Subcutaneous abdominal adipose tissue (tissue), 5 donors: ENCODE measurements at regions not wholly inside any gene's neighbourhood (a gene's known extent, or its start where the extent isn't known, plus 50 kb on each side); places are given as distances from the start of the nearest gene placed in this dataset.
"Not testable (repeated sequence)": the region's sequence is repeated elsewhere in the genome, so short reads cannot be mapped to it uniquely, and the experiment has no call there.

Experiments used
- H3K27ac ChIP-seq: one replicate; pipeline ENCODE4 v1.7.0; 2013; ENCODE audit warnings: low read depth, mild to moderate bottlenecking, inconsistent platforms, low read length, moderate library complexity
- H3K27me3 ChIP-seq, 5 donors: one replicate each; pipeline ENCODE4 v1.7.0; 2013; ENCODE audit warnings: low read length in 5 of 5, inconsistent platforms in 1 of 5; ENCODE audit not compliant: control insufficient read depth in 5 of 5, insufficient read depth in 4 of 5
- H3K36me3 ChIP-seq, 5 donors: one replicate each; pipeline ENCODE4 v1.7.0; 2013; ENCODE audit warnings: low read length in 5 of 5; ENCODE audit not compliant: control insufficient read depth in 5 of 5, insufficient read depth in 5 of 5
- H3K4me1 ChIP-seq, 5 donors: one replicate each; pipeline ENCODE4 v1.7.0; 2013; ENCODE audit warnings: low read length in 5 of 5, mild to moderate bottlenecking in 3 of 5, moderate library complexity in 1 of 5; ENCODE audit not compliant: control insufficient read depth in 5 of 5, insufficient read depth in 5 of 5
- H3K4me3 ChIP-seq, 5 donors: one replicate each; pipeline ENCODE4 v1.7.0; 2013; ENCODE audit warnings: low read length in 5 of 5, low read depth in 1 of 5
- H3K9ac ChIP-seq, 5 donors: one replicate each; pipeline ENCODE4 v1.7.0; 2013; ENCODE audit warnings: low read length in 5 of 5, mild to moderate bottlenecking in 4 of 5, moderate library complexity in 3 of 5
- H3K9me3 ChIP-seq, 5 donors: one replicate each; pipeline ENCODE4 v1.7.0; 2013; ENCODE audit warnings: low read length in 5 of 5; ENCODE audit not compliant: control insufficient read depth in 5 of 5
- donor health status: healthy.
- donor health status: healthy.
- donor health status: healthy.
- donor health status: healthy.
- donor health status: healthy.

DNA sequence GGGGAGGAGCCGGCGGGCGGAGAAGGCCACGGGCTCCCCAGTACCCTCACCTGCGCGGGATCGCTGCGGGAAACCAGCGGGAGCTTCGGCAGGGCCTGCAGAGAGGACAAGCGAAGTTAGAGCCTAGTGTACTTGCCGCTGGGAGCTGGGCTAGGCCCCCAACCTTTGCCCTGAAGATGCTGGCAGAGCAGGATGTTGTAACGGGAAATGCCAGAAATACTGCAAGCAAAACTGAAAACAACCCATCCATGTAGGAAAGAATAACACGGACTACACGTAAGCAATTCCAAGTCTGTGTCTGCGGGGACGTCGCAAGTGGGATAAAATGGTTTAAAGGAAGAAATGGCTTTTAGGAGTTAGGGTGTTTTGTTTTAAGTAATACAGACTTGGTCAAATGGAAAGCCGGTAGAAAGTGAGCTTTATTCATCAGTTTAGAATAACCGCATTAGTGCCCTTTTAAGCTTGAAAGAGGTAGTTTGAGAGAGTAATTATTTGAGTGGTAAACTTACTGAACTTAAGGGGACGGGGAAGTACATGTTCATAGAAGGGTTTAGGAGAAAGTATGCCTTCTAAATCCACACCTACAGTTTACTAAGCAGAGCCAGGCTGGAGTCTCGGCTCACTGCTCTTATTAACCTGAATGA, 121.3 kb upstream of the NIPA1 start:
- H3K4me1 ChIP-seq, H3K27me3 ChIP-seq, H3K9me3 ChIP-seq, H3K36me3 ChIP-seq: not testable (repeated sequence)
- Histone ChIP-seq H3K27ac (peak overlapping the region; percentile 96), H3K9ac (peak overlapping the region; percentile 43 to 80 (median 73)), H3K4me3 (peak overlapping the region; percentile 41 to 72 (median 64))

DNA sequence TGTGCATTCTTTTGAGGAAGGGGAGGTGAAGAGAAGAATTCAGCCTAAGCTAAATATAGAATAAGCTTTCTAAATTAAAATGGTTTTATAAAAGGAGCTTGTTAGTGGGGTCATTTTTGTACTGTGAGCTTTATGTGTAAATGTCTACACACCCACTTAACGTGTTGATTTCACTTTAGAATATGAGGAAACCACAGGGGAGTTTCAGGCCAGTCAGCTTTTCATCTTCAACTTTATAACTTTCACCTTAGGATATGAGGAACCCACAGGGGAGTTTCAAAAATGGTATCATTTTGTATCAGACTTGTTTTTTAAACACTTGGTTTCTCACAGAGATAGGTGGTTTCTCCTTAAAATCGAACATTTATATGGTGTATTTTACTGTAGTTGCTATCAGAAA, 120.7 kb upstream of the NIPA1 start:
- H3K4me3 ChIP-seq: peak overlapping the region; percentile 41 to 72 (median 64)
- peak overlapping the region in 4 of 5 donors; percentile 62 to 80 (median 76) for H3K9ac ChIP-seq
- peak overlapping the region; percentile 96 for H3K27ac ChIP-seq

DNA sequence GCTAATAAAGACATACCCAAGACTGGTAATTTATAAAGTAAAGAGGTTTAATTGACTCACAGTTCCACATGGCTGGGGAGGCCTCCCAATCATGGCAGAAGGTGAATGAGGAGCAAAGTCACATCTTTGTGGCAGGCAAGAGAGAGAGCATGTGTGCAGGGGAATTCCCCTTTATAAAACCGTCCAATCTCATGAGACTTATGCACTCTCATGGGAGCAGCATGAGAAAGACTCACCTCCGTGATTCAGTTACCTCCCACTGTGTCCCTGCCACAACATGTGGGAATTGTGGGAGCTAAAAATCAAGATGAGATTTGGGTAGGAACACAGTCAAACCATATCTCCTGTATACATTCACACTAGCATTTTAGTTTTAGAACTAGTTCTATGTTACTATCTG, 101.7 kb upstream of the NIPA1 start:
- not testable (repeated sequence) for H3K4me1 ChIP-seq, H3K4me3 ChIP-seq, H3K9me3 ChIP-seq, H3K9ac ChIP-seq, H3K36me3 ChIP-seq, H3K27me3 ChIP-seq, H3K27ac ChIP-seq

More for the DNA sequence above, 120.7 kb upstream of the NIPA1 start:
- not testable (repeated sequence) for H3K27me3 ChIP-seq, H3K4me1 ChIP-seq, H3K9me3 ChIP-seq, H3K36me3 ChIP-seq

DNA sequence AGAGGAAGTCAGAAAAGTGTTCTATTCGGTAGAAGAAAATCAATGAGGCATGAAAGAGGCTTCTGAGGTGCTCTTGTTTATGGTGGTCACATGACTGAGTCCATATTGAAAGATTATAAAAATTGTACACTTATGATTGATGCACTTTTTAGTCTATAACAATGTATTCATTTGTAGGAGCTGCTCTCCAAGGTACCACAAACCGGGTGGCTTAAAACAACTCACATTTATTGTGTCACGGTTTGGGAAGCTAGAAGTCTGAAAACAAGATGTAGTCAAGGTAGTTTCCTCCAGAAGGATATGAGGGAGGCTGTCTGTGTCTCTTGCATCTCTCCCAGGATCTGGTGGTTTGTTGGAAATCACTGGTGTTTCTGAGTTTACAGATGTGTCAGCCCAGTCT, 86.6 kb upstream of the NIPA1 start:
- H3K27ac ChIP-seq, H3K36me3 ChIP-seq, H3K4me3 ChIP-seq, H3K9me3 ChIP-seq, H3K9ac ChIP-seq, H3K4me1 ChIP-seq, H3K27me3 ChIP-seq: not testable (repeated sequence)

DNA sequence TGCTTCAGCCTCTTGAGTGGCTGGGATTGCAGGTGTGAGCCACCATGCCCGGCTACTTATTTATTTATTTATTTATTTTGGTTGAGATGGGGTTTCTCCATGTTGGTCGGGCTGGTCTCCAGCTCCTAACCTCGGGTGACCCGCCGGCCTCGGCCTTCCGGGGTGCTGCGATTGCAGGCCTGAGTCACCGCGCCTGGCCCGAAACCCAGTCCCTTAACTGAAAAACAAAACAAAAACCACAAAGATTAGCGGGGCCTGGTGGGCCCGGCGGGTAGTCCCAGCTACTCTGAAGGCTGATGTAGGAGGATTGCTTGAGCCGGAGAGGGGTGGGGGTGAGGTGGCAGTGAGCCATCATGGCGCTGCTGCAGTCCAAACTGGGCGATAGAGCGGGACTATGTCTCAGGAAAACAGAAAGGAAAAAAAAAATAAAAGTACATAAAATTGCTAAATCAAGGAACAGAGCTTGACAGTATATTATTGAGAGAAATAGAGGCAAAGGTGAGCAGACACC, 75.6 kb upstream of the NIPA1 start:
- H3K27me3 ChIP-seq, H3K9me3 ChIP-seq, H3K4me3 ChIP-seq, H3K36me3 ChIP-seq, H3K4me1 ChIP-seq, H3K27ac ChIP-seq, H3K9ac ChIP-seq: not testable (repeated sequence)

DNA sequence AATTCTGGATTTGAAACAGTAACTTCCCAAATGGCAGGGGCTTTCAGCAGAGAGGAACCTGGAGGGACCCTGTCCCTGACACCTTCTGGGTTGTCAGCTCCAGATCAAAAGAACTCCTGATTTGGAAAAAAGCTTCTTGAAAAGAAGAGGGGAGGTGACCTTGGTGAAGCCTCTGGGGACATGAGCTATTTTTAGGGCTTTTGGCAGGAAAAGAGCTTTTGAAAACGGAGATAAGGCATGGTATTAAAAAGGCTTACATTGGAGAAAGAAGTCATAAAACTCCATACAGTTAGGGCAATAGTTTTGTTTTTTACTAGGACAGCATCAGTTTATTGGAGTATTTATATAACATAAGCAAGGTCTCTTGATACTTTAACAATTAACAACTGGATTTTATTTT, 72.5 kb upstream of the NIPA1 start:
- H3K36me3 ChIP-seq, H3K27ac ChIP-seq, H3K9ac ChIP-seq, H3K9me3 ChIP-seq, H3K27me3 ChIP-seq, H3K4me1 ChIP-seq: not testable (repeated sequence)
- peak overlapping the region in 2 of 5 donors; percentile 11 to 20 for H3K4me3 ChIP-seq

DNA sequence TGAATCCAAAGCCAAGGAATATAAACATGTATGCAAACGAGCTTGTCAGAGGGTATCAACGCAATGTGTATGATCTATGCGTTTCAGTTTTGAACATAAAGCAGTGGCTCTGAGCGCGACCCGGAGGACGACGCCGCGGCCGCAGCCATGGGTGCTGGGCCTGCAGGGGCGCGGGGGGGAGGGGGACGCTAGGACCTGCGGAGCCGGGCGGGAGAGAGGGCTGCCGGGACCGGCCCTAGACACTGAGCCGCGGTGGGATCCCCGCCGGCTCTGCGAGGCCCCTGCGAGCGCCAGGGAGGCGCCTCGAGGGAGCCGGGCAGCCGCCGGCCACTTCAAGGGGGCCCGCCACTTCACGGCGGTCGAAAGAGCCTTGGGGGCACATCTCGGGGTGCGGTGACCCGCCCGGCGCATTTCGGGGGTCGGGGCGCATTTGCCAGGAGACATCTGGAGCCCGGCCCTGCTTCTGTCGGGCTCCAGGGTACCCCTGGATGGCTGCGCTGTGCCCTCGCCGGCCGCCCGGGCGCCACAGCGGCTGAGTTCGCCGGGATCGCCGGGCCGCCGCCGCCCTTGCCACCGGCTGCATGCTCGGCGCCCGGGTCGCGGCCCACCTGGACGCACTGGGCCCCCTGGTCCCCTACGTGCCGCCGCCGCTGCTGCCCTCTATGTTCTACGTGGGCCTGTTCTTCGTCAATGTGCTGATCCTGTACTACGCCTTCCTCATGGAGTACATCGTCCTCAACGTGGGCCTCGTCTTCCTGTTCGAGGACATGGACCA, 71.9 kb upstream of the NIPA1 start:
- not testable (repeated sequence) for H3K36me3 ChIP-seq, H3K9me3 ChIP-seq, H3K27ac ChIP-seq, H3K27me3 ChIP-seq, H3K9ac ChIP-seq, H3K4me1 ChIP-seq
- peak overlapping the region in 2 of 5 donors; percentile 11 to 20 for H3K4me3 ChIP-seq

DNA sequence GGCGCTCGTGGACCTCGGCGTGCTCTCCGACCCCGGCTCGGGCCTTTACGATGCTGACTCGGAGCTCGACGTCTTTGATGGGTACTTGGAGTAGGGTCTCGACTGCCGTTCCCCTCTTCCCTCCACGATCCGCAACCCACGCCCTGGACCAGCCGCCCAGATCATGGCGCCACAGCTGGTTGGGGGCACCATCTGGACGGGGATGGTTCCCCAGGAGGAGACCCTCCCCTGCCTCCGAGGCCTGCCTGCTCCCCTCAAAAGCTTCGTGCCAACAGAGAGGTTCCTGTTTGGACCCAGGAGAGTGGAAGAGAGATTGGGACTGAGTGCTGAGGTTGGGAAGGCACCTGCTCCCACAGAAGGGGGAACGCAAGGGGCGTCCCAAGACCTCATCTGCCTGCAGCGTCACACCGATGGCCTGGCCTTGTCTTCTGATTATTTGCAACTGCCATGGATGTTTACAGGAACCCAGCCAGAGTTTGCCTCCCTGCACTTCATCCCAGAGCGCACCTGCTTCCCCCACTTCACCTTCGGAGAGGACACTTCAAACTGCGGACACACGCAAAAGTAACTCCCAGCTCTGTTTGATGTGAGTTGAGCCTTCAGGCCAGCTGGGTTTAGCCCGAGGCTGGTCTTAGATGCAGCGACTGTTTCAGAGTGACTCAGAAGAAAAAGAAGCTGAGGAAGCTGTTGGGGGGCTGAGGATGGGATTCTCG, 71.2 kb upstream of the NIPA1 start:
- not testable (repeated sequence) for H3K27ac ChIP-seq, H3K4me1 ChIP-seq, H3K27me3 ChIP-seq, H3K9me3 ChIP-seq, H3K9ac ChIP-seq, H3K4me3 ChIP-seq, H3K36me3 ChIP-seq

DNA sequence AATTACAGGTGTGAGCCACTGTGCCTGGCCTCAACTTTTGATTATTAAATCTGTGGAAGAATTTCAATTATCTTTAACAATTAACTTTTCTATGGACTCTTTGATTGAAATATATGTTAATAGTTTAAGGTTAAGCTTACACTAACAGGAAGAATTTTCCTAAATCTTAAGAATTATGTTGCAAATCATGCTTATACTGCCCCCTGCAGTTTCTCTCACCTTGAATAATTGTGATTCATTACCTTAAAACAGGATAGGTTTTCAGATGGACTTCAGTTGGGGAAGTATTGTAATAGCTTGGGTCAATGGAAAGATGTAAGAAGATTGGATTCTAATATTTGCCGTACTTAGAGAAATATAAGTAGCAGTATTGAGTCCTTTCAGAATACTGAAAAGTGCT, 66.5 kb upstream of the NIPA1 start:
- not testable (repeated sequence) for H3K36me3 ChIP-seq, H3K9me3 ChIP-seq, H3K4me1 ChIP-seq, H3K27ac ChIP-seq, H3K4me3 ChIP-seq, H3K9ac ChIP-seq, H3K27me3 ChIP-seq

DNA sequence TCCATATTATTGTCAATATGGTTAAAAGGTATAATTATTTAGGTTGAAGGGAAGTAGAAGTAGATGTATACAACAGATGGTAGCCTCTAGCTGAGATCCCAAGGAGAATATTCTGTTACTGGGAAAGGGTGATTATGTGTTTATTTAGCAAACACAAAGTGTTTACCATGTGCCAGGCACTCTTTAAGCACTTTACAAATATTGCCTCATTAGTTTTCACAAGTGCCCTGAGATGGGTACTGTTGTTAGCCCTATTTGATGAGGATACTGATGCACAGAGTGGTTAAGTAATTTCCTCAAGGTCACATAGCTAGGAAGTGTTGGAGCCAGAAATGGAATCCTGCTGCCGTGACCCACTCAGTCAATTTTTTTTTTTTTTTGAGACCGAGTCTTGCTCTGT, 60.3 kb upstream of the NIPA1 start:
- H3K9ac ChIP-seq, H3K27ac ChIP-seq, H3K36me3 ChIP-seq, H3K4me3 ChIP-seq, H3K9me3 ChIP-seq, H3K4me1 ChIP-seq, H3K27me3 ChIP-seq: not testable (repeated sequence)
